ENCODE measurements at regions not wholly inside any gene's neighbourhood (a gene's known extent, or its start where the extent isn't known, plus 50 kb on each side); places are given as distances from the start of the nearest gene placed in this dataset.

DNA sequence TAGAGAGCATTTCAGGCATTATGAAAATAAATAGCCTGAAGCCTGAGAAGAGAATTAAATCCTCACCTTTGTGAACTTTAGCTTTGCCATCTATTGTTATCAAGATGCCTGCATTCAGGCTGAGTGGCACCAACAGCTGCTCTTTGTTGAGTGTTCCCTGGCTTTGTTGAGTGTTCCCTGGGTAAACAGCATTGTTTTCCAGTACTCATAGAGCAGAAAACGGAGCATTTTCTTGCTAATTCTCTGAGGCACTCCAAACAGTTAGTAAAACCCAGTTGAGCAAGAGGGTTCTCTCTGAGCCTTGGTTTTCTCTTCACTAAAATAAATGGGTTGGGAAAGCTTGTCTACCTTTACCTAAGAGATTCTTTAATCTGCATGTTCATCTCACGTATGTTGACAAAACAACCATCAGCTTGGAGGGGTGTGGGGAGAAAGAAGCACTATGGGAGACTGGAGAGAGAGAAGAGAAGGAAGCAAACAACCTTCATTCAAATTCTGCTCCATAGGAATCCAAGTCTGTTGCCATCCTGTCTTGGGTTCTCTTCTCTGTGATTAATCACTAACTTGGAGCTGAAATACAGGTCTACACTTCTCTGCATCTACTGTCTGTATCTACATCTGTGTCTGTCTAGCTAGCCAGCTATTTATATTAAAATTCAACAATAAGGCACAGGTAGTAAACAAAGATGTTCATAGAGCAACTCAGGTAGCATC, 567.0 kb upstream of the SOX11 start:
- no peak overlapping the region for H3K4me3 ChIP-seq (ENCODE audit: low read depth, low read length)
- no peaks in the 10 kb centered on the region for H3K36me3 ChIP-seq (replicated peaks)
- TF ChIP-seq, protein P1, sequence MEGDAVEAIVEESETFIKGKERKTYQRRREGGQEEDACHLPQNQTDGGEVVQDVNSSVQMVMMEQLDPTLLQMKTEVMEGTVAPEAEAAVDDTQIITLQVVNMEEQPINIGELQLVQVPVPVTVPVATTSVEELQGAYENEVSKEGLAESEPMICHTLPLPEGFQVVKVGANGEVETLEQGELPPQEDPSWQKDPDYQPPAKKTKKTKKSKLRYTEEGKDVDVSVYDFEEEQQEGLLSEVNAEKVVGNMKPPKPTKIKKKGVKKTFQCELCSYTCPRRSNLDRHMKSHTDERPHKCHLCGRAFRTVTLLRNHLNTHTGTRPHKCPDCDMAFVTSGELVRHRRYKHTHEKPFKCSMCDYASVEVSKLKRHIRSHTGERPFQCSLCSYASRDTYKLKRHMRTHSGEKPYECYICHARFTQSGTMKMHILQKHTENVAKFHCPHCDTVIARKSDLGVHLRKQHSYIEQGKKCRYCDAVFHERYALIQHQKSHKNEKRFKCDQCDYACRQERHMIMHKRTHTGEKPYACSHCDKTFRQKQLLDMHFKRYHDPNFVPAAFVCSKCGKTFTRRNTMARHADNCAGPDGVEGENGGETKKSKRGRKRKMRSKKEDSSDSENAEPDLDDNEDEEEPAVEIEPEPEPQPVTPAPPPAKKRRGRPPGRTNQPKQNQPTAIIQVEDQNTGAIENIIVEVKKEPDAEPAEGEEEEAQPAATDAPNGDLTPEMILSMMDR (IDR thresholded peaks at IDR 0.05; ENCODE audit: low read depth, low read length, missing control alignments): no peak
- no peaks in the 10 kb centered on the region for H3K27me3 ChIP-seq (replicated peaks)
- in situ Hi-C loops (cut with HindIII; ENCODE audit: low pct_ligation_motif_present, low sequenced_read_pairs): no loop called here
- no peak overlapping the region for H3K27ac ChIP-seq
- DNase-seq: no peak

DNA sequence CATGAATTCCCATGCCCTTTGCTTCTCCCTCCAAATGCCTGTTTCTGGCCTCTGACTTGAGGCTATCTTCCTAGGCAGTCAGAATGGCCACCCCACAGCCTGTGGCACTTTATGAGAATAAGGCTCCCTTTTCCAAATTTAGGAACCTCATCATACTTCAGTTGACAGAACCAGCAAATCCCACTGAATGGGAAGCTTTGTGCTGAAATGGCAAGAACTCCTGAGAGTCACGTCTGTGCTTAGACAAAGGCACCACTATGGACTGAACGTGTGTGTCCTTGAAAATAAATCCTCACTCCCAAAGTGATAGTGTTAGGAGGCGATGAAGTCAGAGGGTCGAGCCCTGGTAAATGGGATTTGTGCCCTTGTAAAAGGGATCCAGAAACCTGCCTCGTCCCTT, 559.9 kb upstream of the SOX11 start:
- in situ Hi-C loops (cut with HindIII; ENCODE audit: low pct_ligation_motif_present, low sequenced_read_pairs): no loop called here
- Histone ChIP-seq H3K36me3 (replicated peaks) (no peaks in the 10 kb centered on the region), H3K27me3 (replicated peaks) (no peaks in the 10 kb centered on the region), H3K27ac (no peak overlapping the region), H3K4me3 (ENCODE audit: low read depth, low read length) (no peak overlapping the region)
- DNase-seq: no peak
- TF ChIP-seq, protein P1 (IDR thresholded peaks at IDR 0.05; ENCODE audit: low read depth, low read length, missing control alignments): no peak

DNA sequence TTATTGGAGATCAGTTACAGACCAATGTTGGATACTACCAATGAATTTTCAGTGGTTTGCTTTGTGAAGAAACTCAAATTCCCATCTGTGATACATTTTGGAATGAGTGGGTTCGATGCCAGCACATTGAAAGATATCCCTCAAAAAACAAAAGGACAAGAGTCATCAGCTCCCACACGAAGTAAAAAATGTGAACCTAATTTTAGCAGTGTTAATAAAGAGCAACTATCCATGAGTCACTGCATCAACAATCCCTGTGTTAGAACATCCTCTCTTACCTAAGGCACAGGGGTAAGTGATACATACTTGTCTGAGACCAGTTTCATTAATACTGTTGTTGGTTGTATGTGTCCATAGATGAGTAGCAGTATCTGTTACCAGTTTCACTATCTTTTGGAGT, 551.8 kb upstream of the SOX11 start:
- Histone ChIP-seq H3K36me3 (replicated peaks) (no peaks in the 10 kb centered on the region), H3K4me3 (ENCODE audit: low read depth, low read length) (no peak overlapping the region), H3K27ac (no peak overlapping the region), H3K27me3 (replicated peaks) (no peaks in the 10 kb centered on the region)
- in situ Hi-C loops (cut with HindIII; ENCODE audit: low pct_ligation_motif_present, low sequenced_read_pairs): no loop called here
- DNase-seq: peak; percentile 67
- TF ChIP-seq, protein P1 (IDR thresholded peaks at IDR 0.05; ENCODE audit: low read depth, low read length, missing control alignments): no peak

DNA sequence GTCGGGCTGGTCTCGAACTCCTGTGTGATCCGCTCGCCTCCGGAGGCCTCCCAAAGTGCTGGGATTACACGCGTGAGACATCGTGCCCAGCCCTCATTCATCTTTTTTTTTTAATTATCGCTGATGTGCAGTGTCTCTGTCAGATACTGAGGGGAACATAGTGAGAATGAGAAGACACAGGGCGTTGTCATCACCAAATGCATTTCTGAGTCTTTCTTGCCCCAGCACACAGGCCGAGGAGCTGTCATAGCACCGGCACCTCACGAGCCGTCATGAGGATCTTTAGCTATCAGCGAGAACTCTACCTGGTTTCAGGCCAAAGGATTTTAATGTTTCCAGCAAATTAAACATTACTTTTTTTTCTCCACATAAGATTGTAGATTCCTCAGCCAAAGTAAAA, 548.0 kb upstream of the SOX11 start:
- in situ Hi-C loops (cut with HindIII; ENCODE audit: low pct_ligation_motif_present, low sequenced_read_pairs): no loop called here
- H3K36me3 ChIP-seq (replicated peaks): no peaks in the 10 kb centered on the region

DNA sequence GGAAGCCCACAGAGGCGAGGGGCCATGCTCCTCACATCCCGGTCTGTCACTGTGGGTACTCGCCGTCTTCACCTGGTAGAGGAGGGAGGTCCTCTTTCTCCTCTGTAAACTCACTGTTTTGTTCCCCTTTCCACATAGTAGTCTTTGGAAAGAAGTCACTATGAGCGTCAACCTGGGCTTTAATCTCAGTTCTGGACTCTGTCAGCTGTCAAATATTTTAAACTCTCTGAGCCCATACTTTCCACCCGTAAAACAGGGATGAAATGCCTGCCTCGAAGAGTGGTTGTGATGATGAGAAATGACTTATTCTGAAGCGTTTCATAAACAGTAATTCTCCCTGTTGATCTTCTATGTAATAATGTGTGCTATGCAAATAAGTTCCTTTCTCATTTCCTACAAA, 547.1 kb upstream of the SOX11 start:
- H3K27me3 ChIP-seq (replicated peaks): no peaks in the 10 kb centered on the region
- no peak overlapping the region for H3K4me3 ChIP-seq (ENCODE audit: low read depth, low read length)
- DNase-seq: no peak
- in situ Hi-C loops (cut with HindIII; ENCODE audit: low pct_ligation_motif_present, low sequenced_read_pairs): no loop called here
- no peak overlapping the region for H3K27ac ChIP-seq
- TF ChIP-seq, protein P1 (IDR thresholded peaks at IDR 0.05; ENCODE audit: low read depth, low read length, missing control alignments): no peak
- no peaks in the 10 kb centered on the region for H3K36me3 ChIP-seq (replicated peaks)

More for the DNA sequence above, 548.0 kb upstream of the SOX11 start:
- no peak for DNase-seq
- no peak overlapping the region for H3K4me3 ChIP-seq (ENCODE audit: low read depth, low read length)
- TF ChIP-seq, protein P1 (IDR thresholded peaks at IDR 0.05; ENCODE audit: low read depth, low read length, missing control alignments): no peak
- no peaks in the 10 kb centered on the region for H3K27me3 ChIP-seq (replicated peaks)
- H3K27ac ChIP-seq: no peak overlapping the region

DNA sequence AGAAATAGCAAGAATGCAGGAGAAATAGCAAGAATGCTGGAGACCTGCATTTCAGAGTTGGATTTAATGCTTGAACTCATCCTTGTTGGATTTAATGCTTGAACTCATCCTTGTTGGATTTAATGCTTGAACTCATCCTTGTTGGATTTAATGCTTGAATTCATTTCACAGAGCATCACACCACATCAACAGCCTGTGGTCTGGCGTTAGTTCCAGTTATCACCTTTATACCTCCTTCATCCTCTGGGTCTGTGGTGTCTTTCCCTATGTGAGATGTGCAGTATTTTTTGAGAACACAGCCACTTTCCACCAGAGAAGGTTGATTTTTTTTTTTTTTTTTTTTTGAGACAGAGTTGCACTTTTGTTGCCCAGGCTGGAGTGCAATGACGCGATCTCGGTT, 546.4 kb upstream of the SOX11 start:
- no peak overlapping the region for H3K27ac ChIP-seq
- H3K27me3 ChIP-seq (replicated peaks): no peaks in the 10 kb centered on the region
- DNase-seq: no peak
- in situ Hi-C loops (cut with HindIII; ENCODE audit: low pct_ligation_motif_present, low sequenced_read_pairs): no loop called here
- no peaks in the 10 kb centered on the region for H3K36me3 ChIP-seq (replicated peaks)
- TF ChIP-seq, protein P1 (IDR thresholded peaks at IDR 0.05; ENCODE audit: low read depth, low read length, missing control alignments): no peak
- H3K4me3 ChIP-seq (ENCODE audit: low read depth, low read length): no peak overlapping the region
